HG02973 (cell line): ENCODE measurements at regions not wholly inside any gene's neighbourhood (a gene's known extent, or its start where the extent isn't known, plus 50 kb on each side); places are given as distances from the start of the nearest gene placed in this dataset.
"Not testable (repeated sequence)": the region's sequence is repeated elsewhere in the genome, so short reads cannot be mapped to it uniquely, and the experiment has no call there.

Experiments used
- ATAC-seq: cut with Tn5 transposase; IDR thresholded peaks from one replicate; pipeline ENCODE4 v1.9.1; 2021; ENCODE audit warnings: moderate library complexity; ENCODE audit not compliant: unreplicated experiment

- no peak for ATAC-seq
These were observed 50.2 kb upstream of the FAM174B start for GRCh38 chr15:92705764-92706163.

GRCh38 chr15:92706201-92706600 is 50.6 kb upstream of the FAM174B start:
- no peak for ATAC-seq

- ATAC-seq = no peak
These were observed 52.4 kb upstream of the FAM174B start for GRCh38 chr15:92707880-92708551.

- ATAC-seq = no peak
These were observed 53.1 kb upstream of the FAM174B start for GRCh38 chr15:92708635-92709034.

- no peak for ATAC-seq
These were observed 53.7 kb upstream of the FAM174B start for GRCh38 chr15:92709110-92709790.

- no peak for ATAC-seq
These were observed 55.9 kb upstream of the FAM174B start for GRCh38 chr15:92711457-92711831.

- no peak for ATAC-seq
These were observed 58.5 kb upstream of the FAM174B start for GRCh38 chr15:92714077-92714476.

GRCh38 chr15:92714477-92715401 is 59.2 kb upstream of the FAM174B start:
- peak; percentile 90 for ATAC-seq

GRCh38 chr15:92715758-92716157 is 60.2 kb upstream of the FAM174B start:
- no peak for ATAC-seq

- no peak for ATAC-seq
These were observed 63.4 kb upstream of the FAM174B start for GRCh38 chr15:92719021-92719420.

GRCh38 chr15:92724144-92724543 is 68.6 kb upstream of the FAM174B start:
- no peak for ATAC-seq

- ATAC-seq = no peak
These were observed 69.6 kb upstream of the FAM174B start for GRCh38 chr15:92725171-92725570.

- no peak for ATAC-seq
These were observed 72.7 kb upstream of the FAM174B start for GRCh38 chr15:92728266-92728665.

GRCh38 chr15:92733090-92733933 is 77.7 kb upstream of the FAM174B start:
- ATAC-seq = no peak

- ATAC-seq = no peak
These were observed 78.5 kb upstream of the FAM174B start for GRCh38 chr15:92733934-92734521.

GRCh38 chr15:92739246-92739645 is 83.7 kb upstream of the FAM174B start:
- not testable (repeated sequence) for ATAC-seq

- ATAC-seq = no peak
These were observed 90.3 kb upstream of the FAM174B start for GRCh38 chr15:92745845-92746271.

- ATAC-seq = no peak
These were observed 91.5 kb upstream of the FAM174B start for GRCh38 chr15:92747047-92747446.

- ATAC-seq = no peak
These were observed 93.6 kb upstream of the FAM174B start for GRCh38 chr15:92749216-92749615.

- ATAC-seq = no peak
These were observed 94.4 kb upstream of the FAM174B start for GRCh38 chr15:92749946-92750345.
